ENCODE measurements at regions not wholly inside any gene's neighbourhood (a gene's known extent, or its start where the extent isn't known, plus 50 kb on each side); places are given as distances from the start of the nearest gene placed in this dataset.

DNA sequence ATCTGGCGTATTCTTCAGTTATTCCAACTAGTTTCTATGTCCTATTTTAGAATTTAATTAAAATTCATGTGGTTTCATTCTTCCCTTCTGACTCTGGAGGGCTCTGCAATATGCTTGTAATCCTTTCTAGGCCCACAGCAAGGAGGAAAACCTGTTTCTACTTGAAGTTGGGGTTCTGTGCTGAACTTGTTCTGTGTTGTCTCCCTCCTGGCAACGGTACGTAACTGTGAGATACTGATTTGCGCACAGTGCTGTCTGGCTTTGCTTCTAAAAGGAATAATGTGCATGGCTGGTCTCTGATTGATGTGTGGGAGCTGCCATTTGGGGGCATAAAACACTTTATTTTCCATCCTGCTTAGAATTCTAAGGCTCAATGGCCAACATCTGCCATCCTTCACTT lies 81.7 kb downstream of the NABP1 start:
- TF ChIP-seq EZH2phosphoT487 (IDR thresholded peaks at IDR 0.05; ENCODE audit: borderline replicate concordance, low read length): no peak
- TF ChIP-seq EZH2 (IDR thresholded peaks at IDR 0.05; ENCODE audit: low read length, unreplicated experiment): no peak
- TF ChIP-seq, protein P1, sequence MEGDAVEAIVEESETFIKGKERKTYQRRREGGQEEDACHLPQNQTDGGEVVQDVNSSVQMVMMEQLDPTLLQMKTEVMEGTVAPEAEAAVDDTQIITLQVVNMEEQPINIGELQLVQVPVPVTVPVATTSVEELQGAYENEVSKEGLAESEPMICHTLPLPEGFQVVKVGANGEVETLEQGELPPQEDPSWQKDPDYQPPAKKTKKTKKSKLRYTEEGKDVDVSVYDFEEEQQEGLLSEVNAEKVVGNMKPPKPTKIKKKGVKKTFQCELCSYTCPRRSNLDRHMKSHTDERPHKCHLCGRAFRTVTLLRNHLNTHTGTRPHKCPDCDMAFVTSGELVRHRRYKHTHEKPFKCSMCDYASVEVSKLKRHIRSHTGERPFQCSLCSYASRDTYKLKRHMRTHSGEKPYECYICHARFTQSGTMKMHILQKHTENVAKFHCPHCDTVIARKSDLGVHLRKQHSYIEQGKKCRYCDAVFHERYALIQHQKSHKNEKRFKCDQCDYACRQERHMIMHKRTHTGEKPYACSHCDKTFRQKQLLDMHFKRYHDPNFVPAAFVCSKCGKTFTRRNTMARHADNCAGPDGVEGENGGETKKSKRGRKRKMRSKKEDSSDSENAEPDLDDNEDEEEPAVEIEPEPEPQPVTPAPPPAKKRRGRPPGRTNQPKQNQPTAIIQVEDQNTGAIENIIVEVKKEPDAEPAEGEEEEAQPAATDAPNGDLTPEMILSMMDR (conservative IDR thresholded peaks at IDR 0.05; ENCODE audit: low read depth, low read length): no peak

DNA sequence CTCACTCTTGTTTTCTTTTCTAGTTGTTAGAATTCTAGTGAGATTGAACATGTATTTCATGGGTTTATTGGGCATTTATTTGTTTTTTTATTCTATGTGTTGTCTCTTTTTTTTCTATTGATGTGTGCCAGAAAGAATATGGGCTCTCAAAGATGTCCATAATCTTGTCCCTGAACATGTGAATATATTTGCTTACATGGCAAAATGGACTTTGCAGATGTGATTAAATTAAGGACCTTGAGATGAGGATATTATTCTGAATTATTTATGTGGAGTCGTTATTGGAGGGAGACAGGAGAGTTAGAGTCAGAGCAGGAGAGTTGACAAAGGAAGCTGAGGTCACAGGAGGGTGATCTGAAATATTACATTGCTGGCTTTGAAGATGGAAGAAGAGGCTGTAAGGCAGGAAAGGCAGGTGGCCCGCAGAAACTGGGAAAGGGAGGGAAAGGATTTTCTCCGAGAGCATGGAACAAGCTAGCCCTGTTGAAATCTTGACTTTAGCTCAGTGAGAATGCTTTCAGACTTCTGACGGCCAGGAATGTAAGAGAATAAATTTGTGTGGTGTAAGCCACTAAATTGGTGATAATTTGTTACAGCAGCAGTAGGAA lies 82.8 kb downstream of the NABP1 start:
- Histone ChIP-seq H3K79me2 (ENCODE audit: low read length) (no peaks in the 10 kb centered on the region), H3K4me1 (ENCODE audit: insufficient read depth, low read length) (0 out of 2 replicates have a peak, but pooled peaks cover 4% of the 10 kb centered on the region), H3K4me2 (ENCODE audit: low read length) (no peak overlapping the region), H3K9me2 (replicated peaks; ENCODE audit: low read length) (no peaks in the 10 kb centered on the region), H3K27me3 (ENCODE audit: low read length) (no peaks in the 10 kb centered on the region), H2AFZ (ENCODE audit: low read length) (no peak overlapping the region), H3K9me3 (ENCODE audit: low read length) (no peaks in the 10 kb centered on the region), H3K36me3 (ENCODE audit: low read depth, low read length) (no peaks in the 10 kb centered on the region), H3K4me3 (ENCODE audit: low read length) (no peak overlapping the region), H4K20me1 (ENCODE audit: low read length) (no peaks in the 10 kb centered on the region), H3F3A (ENCODE audit: low read length, unreplicated experiment) (no peaks in the 10 kb centered on the region), H3K9ac (ENCODE audit: low read length) (no peak overlapping the region), H3K27ac (ENCODE audit: low read length) (no peak overlapping the region)
- DNase-seq: no peak
- CTCF ChIA-PET: no interaction called here
- no peak for ATAC-seq
- intact Hi-C loops (cut with micrococcal nuclease): no loop called here
- POLR2A ChIA-PET (ENCODE audit: unreplicated experiment): no interaction called here
- no peak for TF ChIP-seq EZH2 (IDR thresholded peaks at IDR 0.05; ENCODE audit: low read length, unreplicated experiment)
- no peak for TF ChIP-seq EZH2phosphoT487 (IDR thresholded peaks at IDR 0.05; ENCODE audit: borderline replicate concordance, low read length)
- TF ChIP-seq, protein P1 (conservative IDR thresholded peaks at IDR 0.05; ENCODE audit: low read depth, low read length): no peak
- no TSS peak for BruUV-seq (replicated peaks)

More for the DNA sequence above, 81.7 kb downstream of the NABP1 start:
- no peaks in the 10 kb centered on the region for H3F3A ChIP-seq (ENCODE audit: low read length, unreplicated experiment)
- no peaks in the 10 kb centered on the region for H3K79me2 ChIP-seq (ENCODE audit: low read length)
- no peak for ATAC-seq
- no peak for DNase-seq
- H3K9me2 ChIP-seq (replicated peaks; ENCODE audit: low read length): no peaks in the 10 kb centered on the region
- BruUV-seq (replicated peaks): no TSS peak
- H2AFZ ChIP-seq (ENCODE audit: low read length): no peak overlapping the region
- no peak overlapping the region for H3K4me3 ChIP-seq (ENCODE audit: low read length)
- no peaks in the 10 kb centered on the region for H3K27me3 ChIP-seq (ENCODE audit: low read length)
- intact Hi-C loops (cut with micrococcal nuclease): no loop called here
- H3K9ac ChIP-seq (ENCODE audit: low read length): no peak overlapping the region
- no peak overlapping the region for H3K27ac ChIP-seq (ENCODE audit: low read length)
- H3K36me3 ChIP-seq (ENCODE audit: low read depth, low read length): no peaks in the 10 kb centered on the region
- H3K4me2 ChIP-seq (ENCODE audit: low read length): no peak overlapping the region
- POLR2A ChIA-PET (ENCODE audit: unreplicated experiment): interaction anchor here (0.6 kb wide), 1 partner anchor 1429 kb away, joined by 3 read pairs; no protein-coding TSS in a partner anchor
- no peaks in the 10 kb centered on the region for H3K9me3 ChIP-seq (ENCODE audit: low read length)
- H3K4me1 ChIP-seq (ENCODE audit: insufficient read depth, low read length): 0 out of 2 replicates have a peak, but pooled peaks cover 4% of the 10 kb centered on the region
- CTCF ChIA-PET: interaction anchor here (0.6 kb wide), 1 partner anchor 16 kb away, joined by 3 read pairs; no protein-coding TSS in a partner anchor
- H4K20me1 ChIP-seq (ENCODE audit: low read length): no peaks in the 10 kb centered on the region

DNA sequence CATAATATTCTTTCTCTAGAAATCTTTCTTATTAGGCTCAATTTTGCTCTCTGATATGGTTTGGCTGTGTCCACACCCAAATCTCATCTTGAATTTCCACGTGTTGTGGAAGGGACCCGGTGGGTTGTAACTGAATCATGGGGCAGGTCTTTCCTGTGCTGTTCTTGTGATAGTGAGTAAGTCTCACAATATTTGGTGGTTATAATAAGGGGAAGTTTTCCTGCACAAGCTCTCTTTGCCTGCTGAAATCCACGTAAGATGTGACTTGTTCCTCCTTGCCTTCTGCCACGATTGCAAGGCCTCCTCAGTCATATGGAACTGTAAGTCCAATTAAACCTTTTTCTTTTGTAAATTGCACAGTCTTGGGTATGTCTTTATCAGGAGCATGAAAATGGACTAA lies 73.8 kb downstream of the CAVIN2 start:
- ATAC-seq (no peak), DNase-seq (no peak)
- intact Hi-C loops (cut with micrococcal nuclease): no loop called here
- H3K27ac ChIP-seq (ENCODE audit: low read length): no peak overlapping the region
- no peaks in the 10 kb centered on the region for H3K27me3 ChIP-seq (ENCODE audit: low read length)
- no TSS peak for BruUV-seq (replicated peaks)
- no peaks in the 10 kb centered on the region for H3K4me1 ChIP-seq (ENCODE audit: insufficient read depth, low read length)
- no peak overlapping the region for H3K4me3 ChIP-seq (ENCODE audit: low read length)
- no peaks in the 10 kb centered on the region for H3K79me2 ChIP-seq (ENCODE audit: low read length)
- H3K4me2 ChIP-seq (ENCODE audit: low read length): no peak overlapping the region
- no peaks in the 10 kb centered on the region for H3K36me3 ChIP-seq (ENCODE audit: low read depth, low read length)
- CTCF ChIA-PET: interaction anchor here (0.7 kb wide), 1 partner anchor 124 kb away, joined by 4 read pairs; no protein-coding TSS in a partner anchor
- no peaks in the 10 kb centered on the region for H3F3A ChIP-seq (ENCODE audit: low read length, unreplicated experiment)
- POLR2A ChIA-PET (ENCODE audit: unreplicated experiment): no interaction called here
- no peaks in the 10 kb centered on the region for H4K20me1 ChIP-seq (ENCODE audit: low read length)
- H3K9ac ChIP-seq (ENCODE audit: low read length): no peak overlapping the region
- no peak overlapping the region for H2AFZ ChIP-seq (ENCODE audit: low read length)
- no peaks in the 10 kb centered on the region for H3K9me3 ChIP-seq (ENCODE audit: low read length)
- TF ChIP-seq EZH2phosphoT487 (IDR thresholded peaks at IDR 0.05; ENCODE audit: borderline replicate concordance, low read length) (no peak), EZH2 (IDR thresholded peaks at IDR 0.05; ENCODE audit: low read length, unreplicated experiment) (no peak)
- TF ChIP-seq, protein P1 (conservative IDR thresholded peaks at IDR 0.05; ENCODE audit: low read depth, low read length): no peak
- no peaks in the 10 kb centered on the region for H3K9me2 ChIP-seq (replicated peaks; ENCODE audit: low read length)

All from PC-3 (cell line).